Panc1 (cell line): ENCODE measurements at regions not wholly inside any gene's neighbourhood (a gene's known extent, or its start where the extent isn't known, plus 50 kb on each side); places are given as distances from the start of the nearest gene placed in this dataset.

Experiments
- CTCF ChIP-seq: fragments of 450-650 bp; IDR thresholded peaks from 2 replicates; pipeline ENCODE4 v1.5.1; 2017; ENCODE audit warnings: mild to moderate bottlenecking
- REST ChIP-seq, 2 experiments: IDR thresholded peaks; 2 replicates each; pipeline ENCODE4 v1.6.1; 2011 to 2012; ENCODE audit warnings: low read depth in 2 of 2, control low read depth in 1 of 2, low read length in 1 of 2, mild to moderate bottlenecking in 1 of 2, moderate library complexity in 1 of 2; ENCODE audit not compliant: insufficient read depth in 1 of 2

- TF ChIP-seq CTCF (no peak), REST (IDR thresholded peaks at IDR 0.05; ENCODE audit: insufficient read depth in 1 of 2, low read depth in 2 of 2, low read length in 1 of 2) (no peak)
Observed at GRCh38 chrX:95539041-95539440, 1145.6 kb upstream of the DIAPH2 start.
